ENCODE measurements at regions not wholly inside any gene's neighbourhood (a gene's known extent, or its start where the extent isn't known, plus 50 kb on each side); places are given as distances from the start of the nearest gene placed in this dataset.

DNA sequence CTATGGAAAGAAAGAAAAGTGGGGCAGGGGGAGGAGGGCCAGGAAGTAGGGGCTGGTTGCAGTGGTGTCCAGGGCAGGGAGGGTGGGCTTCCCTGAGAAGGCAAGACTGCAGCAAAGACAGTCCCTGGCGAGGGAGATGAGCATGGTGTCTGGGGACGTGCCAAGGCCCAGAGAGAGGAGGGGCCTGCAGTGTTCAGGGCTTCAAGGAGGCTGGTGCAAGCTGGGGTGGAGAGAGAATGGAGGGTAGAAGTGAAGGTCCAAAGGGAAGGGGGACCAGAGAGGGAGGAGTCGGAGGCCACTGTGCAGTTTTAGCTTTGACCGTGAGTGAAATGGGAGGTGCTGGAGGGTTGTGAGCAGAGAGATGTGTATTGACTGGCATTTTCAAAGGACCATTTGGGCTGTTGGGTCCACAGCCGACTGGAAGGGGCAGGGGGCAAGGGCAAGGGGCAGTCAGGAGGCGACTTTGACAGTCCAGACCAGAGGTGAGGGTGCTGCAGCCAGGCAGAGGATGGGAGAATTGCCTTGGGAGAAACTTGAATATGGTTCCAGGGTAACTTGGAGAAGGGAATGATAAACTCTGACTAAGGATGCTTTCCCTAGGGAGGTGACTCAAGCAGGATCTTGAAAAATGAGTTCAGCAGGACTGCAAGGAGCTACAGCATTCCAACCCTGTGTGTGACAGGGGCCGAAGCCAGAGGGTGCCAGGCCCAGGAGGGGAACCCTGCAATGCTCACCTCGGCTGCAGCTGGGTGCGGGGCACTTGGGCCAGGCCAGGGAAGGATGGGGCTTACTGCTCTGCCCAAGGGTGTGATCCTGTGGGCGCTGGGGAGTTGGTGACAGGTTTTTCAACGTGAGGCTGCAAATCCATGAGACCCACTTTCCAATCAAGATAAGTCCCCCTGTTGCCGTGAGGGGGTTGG, 177.1 kb upstream of the HAAO start:
- peak; percentile 35 for DNase-seq

GRCh38 chr2:42967959-42968674, 175.7 kb upstream of the HAAO start:
- DNase-seq = no peak

- DNase-seq = no peak
These were observed 173.5 kb upstream of the HAAO start for GRCh38 chr2:42965910-42966309.

DNA sequence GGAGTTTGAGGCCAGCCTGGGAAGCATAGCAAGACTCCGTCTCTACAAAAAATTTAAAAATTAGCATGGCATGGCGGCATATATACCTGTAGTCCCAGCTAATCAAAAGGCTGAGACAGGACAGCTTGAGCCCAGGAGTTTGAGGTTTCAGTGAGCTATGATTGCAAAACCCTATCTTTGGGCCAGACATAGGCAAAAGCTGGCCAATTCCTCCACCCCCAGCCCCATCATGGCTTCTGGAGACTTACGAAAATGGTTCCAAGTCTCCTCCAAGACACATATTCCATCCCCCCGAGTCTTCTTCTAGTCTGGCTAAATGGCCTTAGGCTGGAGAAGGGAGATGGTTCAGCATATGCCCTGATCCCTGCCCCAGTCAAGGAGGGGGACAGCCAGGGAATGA, 172.8 kb upstream of the HAAO start:
- no peak for DNase-seq

DNA sequence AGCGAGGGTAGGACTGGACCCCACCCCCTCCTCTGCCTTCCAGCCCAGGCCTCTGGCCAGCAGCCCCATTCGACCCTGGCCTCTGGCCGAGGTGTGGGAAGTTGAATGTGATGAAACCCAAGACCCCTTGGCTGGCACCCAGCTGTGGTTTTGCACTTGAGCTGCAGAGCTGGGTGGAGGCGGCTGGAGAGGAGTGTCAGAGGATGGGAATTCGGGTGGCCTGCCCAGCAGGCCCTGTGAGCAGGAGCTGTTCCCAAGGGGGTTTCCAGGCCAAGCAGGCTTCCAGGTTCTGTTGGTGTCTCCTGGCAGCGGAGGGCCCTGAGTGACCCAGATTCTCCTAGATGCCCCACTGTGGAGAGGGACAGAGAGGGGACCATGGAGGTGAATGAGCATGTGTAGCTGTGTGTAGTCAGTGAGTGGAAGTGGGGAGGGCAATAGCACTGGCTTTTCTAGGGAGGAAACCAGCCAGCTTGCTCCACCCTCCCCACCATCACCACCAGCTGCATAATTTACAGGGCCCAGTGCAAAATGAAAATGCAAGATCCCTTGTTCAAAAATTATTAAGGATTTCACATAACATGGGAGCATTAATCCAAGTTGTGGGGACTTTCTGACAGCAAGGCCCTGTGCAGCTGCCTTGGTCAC, 172.2 kb upstream of the HAAO start:
- no peak for DNase-seq

- no peak for DNase-seq
These were observed 171.2 kb upstream of the HAAO start for GRCh38 chr2:42963452-42964068.

- DNase-seq = no peak
These were observed 170.1 kb upstream of the HAAO start for GRCh38 chr2:42962508-42962953.

GRCh38 chr2:42961961-42962360, 169.6 kb upstream of the HAAO start:
- DNase-seq = no peak

DNA sequence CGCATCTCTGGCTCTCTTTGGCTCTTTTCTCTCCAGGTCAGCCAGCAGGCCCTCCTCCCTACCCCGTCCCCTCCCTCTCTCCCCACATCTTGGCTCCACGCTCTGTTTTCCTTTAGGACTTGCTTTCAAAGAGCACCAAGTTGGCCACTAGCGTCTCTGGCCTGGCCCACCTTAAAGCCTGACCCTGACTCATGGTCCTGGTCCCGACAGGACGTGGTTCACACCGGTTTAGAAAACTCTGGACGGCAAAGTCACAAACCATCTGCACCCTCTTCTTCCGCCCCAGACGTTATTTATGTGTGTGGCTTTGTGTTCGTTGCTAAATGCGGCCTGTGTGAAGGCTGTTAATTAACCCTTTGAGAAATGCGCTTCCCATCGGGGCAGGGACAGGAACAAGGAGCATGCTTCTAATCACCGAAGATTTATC, 169.0 kb upstream of the HAAO start:
- DNase-seq = no peak

DNA sequence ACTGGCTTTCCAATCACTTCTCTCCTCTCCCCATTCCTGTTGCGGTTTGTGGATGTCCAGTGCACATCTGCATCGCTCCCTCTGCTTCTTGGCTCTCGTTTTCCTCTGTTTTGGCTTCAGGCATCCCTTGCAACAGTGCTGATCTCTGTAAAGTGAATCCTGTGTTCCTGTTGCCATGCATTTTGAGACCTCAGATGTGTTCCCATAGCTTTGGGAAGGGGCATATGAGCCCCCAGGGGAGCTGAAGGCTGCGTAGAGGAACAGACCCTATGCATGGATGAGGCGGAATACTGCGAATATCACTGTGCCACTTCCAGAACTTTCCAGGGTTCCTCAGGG, 168.4 kb upstream of the HAAO start:
- no peak for DNase-seq

GRCh38 chr2:42960002-42960841, 167.8 kb upstream of the HAAO start:
- no peak for DNase-seq

DNA sequence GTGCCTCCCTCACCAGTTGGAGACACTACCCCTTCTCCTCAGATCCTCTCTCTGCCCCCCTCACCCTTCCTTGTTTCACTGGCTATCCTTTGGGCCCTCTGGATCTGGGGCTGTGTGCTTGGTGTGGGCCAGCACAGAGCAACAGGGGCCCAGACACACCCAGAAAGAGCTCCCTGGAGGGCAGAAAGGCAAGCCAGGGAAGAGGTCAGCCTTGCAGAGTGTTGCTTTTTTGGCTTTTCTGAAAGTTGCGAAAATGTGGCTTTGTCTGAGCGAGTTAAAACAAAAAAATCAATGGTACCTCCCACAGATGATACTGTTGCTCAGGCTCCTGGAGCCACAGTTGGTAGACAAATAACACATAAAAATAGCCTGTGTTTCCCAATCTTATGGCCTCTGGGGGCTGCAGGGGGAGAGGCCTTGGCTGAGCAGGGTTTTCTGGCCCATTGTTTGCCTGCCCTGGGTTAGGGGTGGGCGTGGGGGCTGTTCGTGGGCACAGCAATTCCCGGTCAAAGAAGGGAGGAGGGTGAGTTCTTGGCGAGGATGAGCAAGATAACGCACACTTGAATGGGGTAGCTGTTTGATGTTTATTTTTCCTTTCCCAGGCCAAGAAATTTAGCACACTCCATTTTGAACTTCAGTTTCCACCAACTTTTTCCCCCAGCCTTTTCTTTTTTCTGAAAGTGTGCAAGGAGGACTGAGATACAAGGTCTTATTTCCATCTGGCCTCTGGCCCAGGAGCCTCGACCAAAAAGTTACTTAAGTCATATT, 167.0 kb upstream of the HAAO start:
- DNase-seq = peak; percentile 13

GRCh38 chr2:42958741-42959233, 166.4 kb upstream of the HAAO start:
- no peak for DNase-seq

GRCh38 chr2:42957861-42958301, 165.5 kb upstream of the HAAO start:
- DNase-seq = no peak

- DNase-seq = no peak
These were observed 164.9 kb upstream of the HAAO start for GRCh38 chr2:42957109-42957860.

GRCh38 chr2:42954227-42954962, 162.0 kb upstream of the HAAO start:
- no peak for DNase-seq

GRCh38 chr2:42953216-42953615, 160.8 kb upstream of the HAAO start:
- DNase-seq = no peak

GRCh38 chr2:42951263-42951938, 159.0 kb upstream of the HAAO start:
- no peak for DNase-seq

- no peak for DNase-seq
These were observed 156.7 kb upstream of the HAAO start for GRCh38 chr2:42949125-42949524.

All from GOT3 (cell line).